HG03432 (cell line): ENCODE measurements at regions not wholly inside any gene's neighbourhood (a gene's known extent, or its start where the extent isn't known, plus 50 kb on each side); places are given as distances from the start of the nearest gene placed in this dataset.

Source experiments
- ATAC-seq: cut with Tn5 transposase; IDR thresholded peaks from one replicate; pipeline ENCODE4 v1.9.1; 2021; ENCODE audit warnings: mild to moderate bottlenecking, moderate library complexity; ENCODE audit not compliant: unreplicated experiment

GRCh38 chr1:234940841-234941240, 187.8 kb downstream of the TOMM20 start:
- ATAC-seq, result no peak

GRCh38 chr1:234938924-234939323, 189.7 kb downstream of the TOMM20 start:
- no peak for ATAC-seq

GRCh38 chr1:234938135-234938534, 190.5 kb downstream of the TOMM20 start:
- ATAC-seq, result no peak

GRCh38 chr1:234936612-234937389, 191.8 kb downstream of the TOMM20 start:
- ATAC-seq, result no peak

GRCh38 chr1:234934611-234935033, 194.0 kb downstream of the TOMM20 start:
- ATAC-seq, result no peak

- peak; percentile 90 for ATAC-seq
These were observed 195.2 kb downstream of the TOMM20 start for GRCh38 chr1:234933475-234933874.

GRCh38 chr1:234932511-234933430, 195.9 kb downstream of the TOMM20 start:
- ATAC-seq, result peak; percentile 31

- ATAC-seq, result no peak
These were observed 196.5 kb downstream of the TOMM20 start for GRCh38 chr1:234932106-234932505.

- no peak for ATAC-seq
These were observed 197.1 kb downstream of the TOMM20 start for GRCh38 chr1:234931404-234931973.

GRCh38 chr1:234929369-234929768, 199.3 kb downstream of the TOMM20 start:
- ATAC-seq, result no peak

GRCh38 chr1:234928642-234929041, 200.0 kb downstream of the TOMM20 start:
- ATAC-seq, result no peak

GRCh38 chr1:234927971-234928640, 200.5 kb downstream of the TOMM20 start:
- no peak for ATAC-seq

- peak; percentile 11 for ATAC-seq
These were observed 201.2 kb downstream of the TOMM20 start for GRCh38 chr1:234927312-234927970.

- ATAC-seq, result peak; percentile 88
These were observed 201.9 kb downstream of the TOMM20 start for GRCh38 chr1:234926559-234927311.

GRCh38 chr1:234926264-234926558, 202.4 kb downstream of the TOMM20 start:
- ATAC-seq, result no peak

GRCh38 chr1:234925440-234926263, 203.0 kb downstream of the TOMM20 start:
- no peak for ATAC-seq

- no peak for ATAC-seq
These were observed 203.9 kb downstream of the TOMM20 start for GRCh38 chr1:234924450-234925355.

- ATAC-seq, result no peak
These were observed 205.0 kb downstream of the TOMM20 start for GRCh38 chr1:234923626-234924025.
